ENCODE measurements at regions not wholly inside any gene's neighbourhood (a gene's known extent, or its start where the extent isn't known, plus 50 kb on each side); places are given as distances from the start of the nearest gene placed in this dataset.

DNA sequence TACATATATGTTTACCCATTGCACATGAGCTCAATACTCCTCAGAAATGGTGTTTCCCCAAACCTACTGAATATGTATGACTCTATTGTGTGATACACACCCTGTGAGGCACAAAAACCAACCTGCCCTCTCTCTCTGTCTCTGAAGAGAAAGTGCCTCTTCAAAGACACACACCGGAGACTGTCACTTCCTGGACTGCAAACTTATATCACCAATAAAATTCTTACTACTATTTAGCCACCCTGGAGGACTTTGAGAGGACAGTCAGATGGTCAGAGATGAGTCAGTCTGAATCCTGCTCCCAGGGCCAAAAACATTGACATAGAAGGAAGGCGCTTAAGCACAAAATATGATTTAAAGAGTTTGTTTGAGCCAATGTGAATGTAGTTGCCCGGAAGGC, 110.4 kb downstream of the PPIAL4G start:
- ChIA-PET POLR2A (ENCODE audit: unreplicated experiment) (no interaction called here), CTCF (no interaction called here)
- Histone ChIP-seq H4K91ac (ENCODE audit: insufficient read depth, low read depth, low read length) (no peak overlapping the region), H3K56ac (ENCODE audit: extremely low read depth, insufficient read depth, low read length) (no peak overlapping the region), H3K4me1 (ENCODE audit: control insufficient read depth, insufficient read depth, low read length) (no peaks in the 10 kb centered on the region), H3K14ac (replicated peaks; ENCODE audit: low read depth, low read length) (no peak overlapping the region), H4K20me1 (ENCODE audit: insufficient read depth, low read length) (no peaks in the 10 kb centered on the region), H3K36me3 (ENCODE audit: control insufficient read depth, insufficient read depth, low read length) (no peaks in the 10 kb centered on the region), H3K9me3 (ENCODE audit: control insufficient read depth, insufficient read depth, low read length) (no peaks in the 10 kb centered on the region), H3K18ac (ENCODE audit: low read depth, low read length) (no peak overlapping the region), H2AK5ac (ENCODE audit: low read depth, low read length) (peak overlapping the region; percentile 20; the same call in 1 of the 2 replicates), H3K27ac (ENCODE audit: insufficient read depth, low read length) (no peak overlapping the region), H3K23ac (ENCODE audit: low read depth, low read length) (no peak overlapping the region; the same call in 1 of the 2 replicates), H3K4me3 (ENCODE audit: insufficient read depth, low read depth, low read length) (no peak overlapping the region), H2BK20ac (ENCODE audit: low read depth, low read length) (no peak overlapping the region), H2BK5ac (ENCODE audit: low read depth, low read length, poor library complexity, severe bottlenecking) (no peak overlapping the region), H2BK120ac (ENCODE audit: low read depth, low read length) (no peak overlapping the region), H4K5ac (ENCODE audit: low read depth, low read length) (no peak overlapping the region), H3K27me3 (ENCODE audit: control insufficient read depth, insufficient read depth, low read length) (no peaks in the 10 kb centered on the region), H3K9ac (ENCODE audit: low read depth, low read length) (no peak overlapping the region), H3K79me1 (ENCODE audit: low read depth in 1 of 2, low read length in 2 of 2) (no peaks in the 10 kb centered on the region), H4K8ac (ENCODE audit: low read depth in 2 of 2, low read length in 2 of 2) (no peak overlapping the region), H3K4me2 (ENCODE audit: low read depth, low read length) (no peak overlapping the region), H3K4ac (ENCODE audit: low read depth, low read length) (no peak overlapping the region), H2AK9ac (replicated peaks; ENCODE audit: low read depth, low read length, poor library complexity) (no peak overlapping the region), H2AFZ (replicated peaks; ENCODE audit: low read length, poor library complexity) (no peak overlapping the region), H3K9me1 (ENCODE audit: insufficient read depth, low read length) (no peaks in the 10 kb centered on the region), H2BK15ac (ENCODE audit: low read depth, low read length) (no peak overlapping the region)
- dilution Hi-C loops (cut with HindIII; ENCODE audit: low sequenced_read_pairs, unreplicated experiment) (no loop called here), in situ Hi-C loops (cut with MboI; ENCODE audit: low sequenced_read_pairs) (no loop called here), intact Hi-C loops (cut with micrococcal nuclease) (no loop called here)
- DNase-seq (peak; percentile 44), ATAC-seq (ENCODE audit: low read depth) (peak; percentile 34; the same call in 1 of the 2 replicates)
- TF ChIP-seq, protein P1, sequence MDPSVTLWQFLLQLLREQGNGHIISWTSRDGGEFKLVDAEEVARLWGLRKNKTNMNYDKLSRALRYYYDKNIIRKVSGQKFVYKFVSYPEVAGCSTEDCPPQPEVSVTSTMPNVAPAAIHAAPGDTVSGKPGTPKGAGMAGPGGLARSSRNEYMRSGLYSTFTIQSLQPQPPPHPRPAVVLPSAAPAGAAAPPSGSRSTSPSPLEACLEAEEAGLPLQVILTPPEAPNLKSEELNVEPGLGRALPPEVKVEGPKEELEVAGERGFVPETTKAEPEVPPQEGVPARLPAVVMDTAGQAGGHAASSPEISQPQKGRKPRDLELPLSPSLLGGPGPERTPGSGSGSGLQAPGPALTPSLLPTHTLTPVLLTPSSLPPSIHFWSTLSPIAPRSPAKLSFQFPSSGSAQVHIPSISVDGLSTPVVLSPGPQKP (IDR thresholded peaks at IDR 0.05; ENCODE audit: borderline replicate concordance, low read depth, low read length) = no peak
- TF ChIP-seq RAD21 (IDR thresholded peaks at IDR 0.05; ENCODE audit: low read length) (no peak), POLR2A (IDR thresholded peaks at IDR 0.05; ENCODE audit: low read depth, low read length) (no peak), MAZ (IDR thresholded peaks at IDR 0.05; ENCODE audit: borderline replicate concordance, low read depth, low read length) (no peak), FOS (IDR thresholded peaks at IDR 0.05; ENCODE audit: low read depth, low read length) (no peak)
- TF ChIP-seq, protein P2, sequence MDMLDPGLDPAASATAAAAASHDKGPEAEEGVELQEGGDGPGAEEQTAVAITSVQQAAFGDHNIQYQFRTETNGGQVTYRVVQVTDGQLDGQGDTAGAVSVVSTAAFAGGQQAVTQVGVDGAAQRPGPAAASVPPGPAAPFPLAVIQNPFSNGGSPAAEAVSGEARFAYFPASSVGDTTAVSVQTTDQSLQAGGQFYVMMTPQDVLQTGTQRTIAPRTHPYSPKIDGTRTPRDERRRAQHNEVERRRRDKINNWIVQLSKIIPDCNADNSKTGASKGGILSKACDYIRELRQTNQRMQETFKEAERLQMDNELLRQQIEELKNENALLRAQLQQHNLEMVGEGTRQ (IDR thresholded peaks at IDR 0.05; ENCODE audit: low read depth, low read length) = peak; percentile 5; the same call in 1 of the 2 replicates
- TF ChIP-seq, protein P3, sequence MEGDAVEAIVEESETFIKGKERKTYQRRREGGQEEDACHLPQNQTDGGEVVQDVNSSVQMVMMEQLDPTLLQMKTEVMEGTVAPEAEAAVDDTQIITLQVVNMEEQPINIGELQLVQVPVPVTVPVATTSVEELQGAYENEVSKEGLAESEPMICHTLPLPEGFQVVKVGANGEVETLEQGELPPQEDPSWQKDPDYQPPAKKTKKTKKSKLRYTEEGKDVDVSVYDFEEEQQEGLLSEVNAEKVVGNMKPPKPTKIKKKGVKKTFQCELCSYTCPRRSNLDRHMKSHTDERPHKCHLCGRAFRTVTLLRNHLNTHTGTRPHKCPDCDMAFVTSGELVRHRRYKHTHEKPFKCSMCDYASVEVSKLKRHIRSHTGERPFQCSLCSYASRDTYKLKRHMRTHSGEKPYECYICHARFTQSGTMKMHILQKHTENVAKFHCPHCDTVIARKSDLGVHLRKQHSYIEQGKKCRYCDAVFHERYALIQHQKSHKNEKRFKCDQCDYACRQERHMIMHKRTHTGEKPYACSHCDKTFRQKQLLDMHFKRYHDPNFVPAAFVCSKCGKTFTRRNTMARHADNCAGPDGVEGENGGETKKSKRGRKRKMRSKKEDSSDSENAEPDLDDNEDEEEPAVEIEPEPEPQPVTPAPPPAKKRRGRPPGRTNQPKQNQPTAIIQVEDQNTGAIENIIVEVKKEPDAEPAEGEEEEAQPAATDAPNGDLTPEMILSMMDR (conservative IDR thresholded peaks at IDR 0.05; ENCODE audit: low read depth, low read length) = no peak
- WGBS, 2 experiments (ENCODE audit: extremely low coverage in 2 of 2, insufficient read length in 1 of 2) = 100% methylated on average over 1 of the region's 3 CpGs; no CpG with 5 or more reads in 1 of the 2 experiments
- BruUV-seq (replicated peaks) = no TSS peak

All from IMR-90 (cell line).